ENCODE measurements at regions not wholly inside any gene's neighbourhood (a gene's known extent, or its start where the extent isn't known, plus 50 kb on each side); places are given as distances from the start of the nearest gene placed in this dataset.

GRCh38 chr9:108108280-108108851 lies 618.8 kb upstream of the KLF4 start:
- DNase-seq = no peak
- Histone ChIP-seq H3K27me3 (ENCODE audit: control insufficient read depth, insufficient read depth, low read length) (no peaks in the 10 kb centered on the region), H3K36me3 (replicated peaks; ENCODE audit: control insufficient read depth, insufficient read depth, low read length) (no peaks in the 10 kb centered on the region), H3K4me3 (ENCODE audit: insufficient read depth, low read depth, low read length) (no peak overlapping the region)

GRCh38 chr9:108105885-108106284 lies 616.3 kb upstream of the KLF4 start:
- Histone ChIP-seq H3K27me3 (ENCODE audit: control insufficient read depth, insufficient read depth, low read length) (no peaks in the 10 kb centered on the region), H3K36me3 (replicated peaks; ENCODE audit: control insufficient read depth, insufficient read depth, low read length) (no peaks in the 10 kb centered on the region), H3K4me3 (ENCODE audit: insufficient read depth, low read depth, low read length) (no peak overlapping the region)
- peak; percentile 19 for DNase-seq

GRCh38 chr9:108104991-108105390 lies 615.4 kb upstream of the KLF4 start:
- H3K36me3 ChIP-seq (replicated peaks; ENCODE audit: control insufficient read depth, insufficient read depth, low read length) = no peaks in the 10 kb centered on the region
- no peaks in the 10 kb centered on the region for H3K27me3 ChIP-seq (ENCODE audit: control insufficient read depth, insufficient read depth, low read length)
- no peak overlapping the region for H3K4me3 ChIP-seq (ENCODE audit: insufficient read depth, low read depth, low read length)
- DNase-seq = no peak

- no peak for DNase-seq
- Histone ChIP-seq H3K27me3 (ENCODE audit: control insufficient read depth, insufficient read depth, low read length) (no peaks in the 10 kb centered on the region), H3K36me3 (replicated peaks; ENCODE audit: control insufficient read depth, insufficient read depth, low read length) (no peaks in the 10 kb centered on the region), H3K4me3 (ENCODE audit: insufficient read depth, low read depth, low read length) (no peak overlapping the region)
These were observed 613.6 kb upstream of the KLF4 start for GRCh38 chr9:108103046-108103693.

GRCh38 chr9:108101410-108101809 lies 611.8 kb upstream of the KLF4 start:
- no peak for DNase-seq
- no peaks in the 10 kb centered on the region for H3K27me3 ChIP-seq (ENCODE audit: control insufficient read depth, insufficient read depth, low read length)

GRCh38 chr9:108100571-108100970 lies 611.0 kb upstream of the KLF4 start:
- Histone ChIP-seq H3K4me3 (ENCODE audit: insufficient read depth, low read depth, low read length) (no peak overlapping the region), H3K27me3 (ENCODE audit: control insufficient read depth, insufficient read depth, low read length) (no peaks in the 10 kb centered on the region), H3K36me3 (replicated peaks; ENCODE audit: control insufficient read depth, insufficient read depth, low read length) (no peaks in the 10 kb centered on the region)
- DNase-seq = no peak

More at GRCh38 chr9:108101410-108101809, 611.8 kb upstream of the KLF4 start:
- Histone ChIP-seq H3K4me3 (ENCODE audit: insufficient read depth, low read depth, low read length) (no peak overlapping the region), H3K36me3 (replicated peaks; ENCODE audit: control insufficient read depth, insufficient read depth, low read length) (no peaks in the 10 kb centered on the region)

GRCh38 chr9:108099854-108100253 lies 610.3 kb upstream of the KLF4 start:
- Histone ChIP-seq H3K36me3 (replicated peaks; ENCODE audit: control insufficient read depth, insufficient read depth, low read length) (no peaks in the 10 kb centered on the region), H3K4me3 (ENCODE audit: insufficient read depth, low read depth, low read length) (no peak overlapping the region), H3K27me3 (ENCODE audit: control insufficient read depth, insufficient read depth, low read length) (no peaks in the 10 kb centered on the region)
- DNase-seq = no peak

- H3K4me3 ChIP-seq (ENCODE audit: insufficient read depth, low read depth, low read length) = no peak overlapping the region
- H3K27me3 ChIP-seq (ENCODE audit: control insufficient read depth, insufficient read depth, low read length) = no peaks in the 10 kb centered on the region
- H3K36me3 ChIP-seq (replicated peaks; ENCODE audit: control insufficient read depth, insufficient read depth, low read length) = no peaks in the 10 kb centered on the region
- no peak for DNase-seq
These were observed 605.9 kb upstream of the KLF4 start for GRCh38 chr9:108095496-108095895.

- H3K36me3 ChIP-seq (replicated peaks; ENCODE audit: control insufficient read depth, insufficient read depth, low read length) = no peaks in the 10 kb centered on the region
- H3K27me3 ChIP-seq (ENCODE audit: control insufficient read depth, insufficient read depth, low read length) = no peaks in the 10 kb centered on the region
- H3K4me3 ChIP-seq (ENCODE audit: insufficient read depth, low read depth, low read length) = no peak overlapping the region
- DNase-seq = no peak
These were observed 605.1 kb upstream of the KLF4 start for GRCh38 chr9:108094676-108094993.

- H3K4me3 ChIP-seq (ENCODE audit: insufficient read depth, low read depth, low read length) = no peak overlapping the region
- no peaks in the 10 kb centered on the region for H3K36me3 ChIP-seq (replicated peaks; ENCODE audit: control insufficient read depth, insufficient read depth, low read length)
- DNase-seq = no peak
- H3K27me3 ChIP-seq (ENCODE audit: control insufficient read depth, insufficient read depth, low read length) = no peaks in the 10 kb centered on the region
These were observed 604.5 kb upstream of the KLF4 start for GRCh38 chr9:108093773-108094675.

GRCh38 chr9:108088916-108089315 lies 599.3 kb upstream of the KLF4 start:
- no peak overlapping the region for H3K4me3 ChIP-seq (ENCODE audit: insufficient read depth, low read depth, low read length)
- DNase-seq = no peak
- peaks cover 2% of the 10 kb centered on the region; the same call in 1 of the 2 replicates for H3K27me3 ChIP-seq (ENCODE audit: control insufficient read depth, insufficient read depth, low read length)
- H3K36me3 ChIP-seq (replicated peaks; ENCODE audit: control insufficient read depth, insufficient read depth, low read length) = no peaks in the 10 kb centered on the region

GRCh38 chr9:108087781-108088180 lies 598.2 kb upstream of the KLF4 start:
- peaks cover 2% of the 10 kb centered on the region; the same call in 1 of the 2 replicates for H3K27me3 ChIP-seq (ENCODE audit: control insufficient read depth, insufficient read depth, low read length)
- H3K36me3 ChIP-seq (replicated peaks; ENCODE audit: control insufficient read depth, insufficient read depth, low read length) = no peaks in the 10 kb centered on the region
- no peak overlapping the region for H3K4me3 ChIP-seq (ENCODE audit: insufficient read depth, low read depth, low read length)
- DNase-seq = no peak

- Histone ChIP-seq H3K27me3 (ENCODE audit: control insufficient read depth, insufficient read depth, low read length) (peaks cover 2% of the 10 kb centered on the region; the same call in 1 of the 2 replicates), H3K36me3 (replicated peaks; ENCODE audit: control insufficient read depth, insufficient read depth, low read length) (no peaks in the 10 kb centered on the region), H3K4me3 (ENCODE audit: insufficient read depth, low read depth, low read length) (no peak overlapping the region)
- no peak for DNase-seq
These were observed 597.1 kb upstream of the KLF4 start for GRCh38 chr9:108086624-108087023.

- Histone ChIP-seq H3K4me3 (ENCODE audit: insufficient read depth, low read depth, low read length) (no peak overlapping the region), H3K27me3 (ENCODE audit: control insufficient read depth, insufficient read depth, low read length) (peaks cover 2% of the 10 kb centered on the region; the same call in 1 of the 2 replicates), H3K36me3 (replicated peaks; ENCODE audit: control insufficient read depth, insufficient read depth, low read length) (no peaks in the 10 kb centered on the region)
- no peak for DNase-seq
These were observed 595.7 kb upstream of the KLF4 start for GRCh38 chr9:108085294-108085693.

GRCh38 chr9:108083796-108084352 lies 594.3 kb upstream of the KLF4 start:
- no peak overlapping the region for H3K4me3 ChIP-seq (ENCODE audit: insufficient read depth, low read depth, low read length)
- DNase-seq = no peak
- H3K27me3 ChIP-seq (ENCODE audit: control insufficient read depth, insufficient read depth, low read length) = peaks cover 2% of the 10 kb centered on the region; the same call in 1 of the 2 replicates
- H3K36me3 ChIP-seq (replicated peaks; ENCODE audit: control insufficient read depth, insufficient read depth, low read length) = no peaks in the 10 kb centered on the region
